Spinal cord (tissue), 9 donors: ENCODE measurements at regions not wholly inside any gene's neighbourhood (a gene's known extent, or its start where the extent isn't known, plus 50 kb on each side); places are given as distances from the start of the nearest gene placed in this dataset.

ENCODE experiments used
- DNase-seq, 6 donors: peaks; one replicate each; pipeline versions ENCODE4 v3.0.0 to v3.0.0-alpha.2; 2013 to 2015; ENCODE audit warnings: low spot score in 6 of 6, low read depth in 4 of 6
- H3K27ac ChIP-seq: one replicate; pipeline ENCODE4 v1.5.1; 2013; ENCODE audit warnings: low read depth, low read length, control low read depth
- H3K27me3 ChIP-seq: one replicate; pipeline ENCODE4 v1.6.1; 2013; ENCODE audit warnings: low read length; ENCODE audit not compliant: control insufficient read depth, insufficient read depth
- H3K36me3 ChIP-seq: one replicate; pipeline ENCODE4 v1.6.1; 2013; ENCODE audit warnings: low read length; ENCODE audit not compliant: control insufficient read depth, insufficient read depth
- H3K4me1 ChIP-seq: one replicate; pipeline ENCODE4 v1.6.1; 2013; ENCODE audit warnings: low read length; ENCODE audit not compliant: control insufficient read depth, insufficient read depth
- H3K4me3 ChIP-seq: one replicate; pipeline ENCODE4 v1.5.1; 2013; ENCODE audit warnings: low read depth, low read length, control low read depth
- H3K9me3 ChIP-seq: one replicate; pipeline ENCODE4 v1.6.1; 2013; ENCODE audit warnings: low read length; ENCODE audit not compliant: control insufficient read depth, insufficient read depth
- WGBS: methylation state at CpG from one replicate; pipeline ENCODE4 v1.1.5; 2013; ENCODE audit warnings: missing lambda C conversion rate; ENCODE audit not compliant: insufficient coverage; 5-methylcytosine and 5-hydroxymethylcytosine counted together
- donor health status: healthy.

DNA sequence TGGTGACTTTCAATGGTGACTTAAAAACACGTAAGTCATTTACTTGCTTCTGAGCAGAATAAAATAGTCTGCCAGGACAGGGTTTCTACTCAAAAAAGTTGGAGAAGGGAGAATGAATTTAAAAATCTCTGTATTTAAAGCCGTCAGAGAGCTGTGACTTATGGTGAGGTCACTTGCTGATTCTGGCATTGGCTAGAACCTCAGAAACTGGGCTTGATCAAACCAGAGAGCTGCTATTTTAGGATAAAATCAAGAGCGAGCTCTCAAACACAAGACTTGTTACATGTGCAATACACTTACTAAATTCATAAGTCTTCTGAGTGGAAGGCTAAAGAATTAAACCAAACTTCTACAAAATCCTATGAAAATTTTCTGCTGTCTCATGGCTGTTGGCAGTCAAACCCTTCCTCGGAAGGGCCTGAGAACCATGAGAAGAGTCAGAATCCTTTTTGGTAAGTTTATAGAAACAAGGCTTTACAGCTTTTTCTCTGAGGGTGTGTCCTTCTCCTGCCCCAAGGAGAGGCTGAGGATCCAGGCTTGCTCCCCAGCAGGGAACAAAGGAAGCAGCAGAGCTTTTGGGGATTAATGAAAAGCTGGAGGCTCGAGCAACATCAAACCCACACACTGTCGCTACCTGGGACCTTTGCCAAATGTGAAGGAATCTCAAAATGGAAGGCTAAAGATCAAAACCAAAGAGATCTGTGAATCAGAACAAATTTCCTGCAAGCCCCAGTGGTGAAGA, 816.4 kb downstream of the SOCS6 start:
- Histone ChIP-seq H3K4me1 (no peaks in the 10 kb centered on the region), H3K4me3 (no peak overlapping the region), H3K27me3 (no peaks in the 10 kb centered on the region), H3K9me3 (no peaks in the 10 kb centered on the region), H3K36me3 (no peaks in the 10 kb centered on the region), H3K27ac (peak overlapping the region; percentile 16)
- peak in 1 of 6 donors; percentile 34 for DNase-seq
- 51% methylated on average over 4 of the region's 6 CpGs for WGBS

- peak in 4 of 6 donors; percentile 1 to 76 (median 6) for DNase-seq
- Histone ChIP-seq H3K27me3 (no peaks in the 10 kb centered on the region), H3K4me1 (no peaks in the 10 kb centered on the region), H3K27ac (no peak overlapping the region), H3K4me3 (no peak overlapping the region), H3K36me3 (no peaks in the 10 kb centered on the region), H3K9me3 (no peaks in the 10 kb centered on the region)
- WGBS: 20% methylated on average over 1 of the region's 9 CpGs
These were observed 790.8 kb downstream of the SOCS6 start for GRCh38 chr18:71079606-71080005.

GRCh38 chr18:71077451-71077850, 788.6 kb downstream of the SOCS6 start:
- H3K27me3 ChIP-seq: no peaks in the 10 kb centered on the region
- WGBS: 50% methylated on average over 1 of the region's 4 CpGs
- H3K4me3 ChIP-seq: no peak overlapping the region
- H3K9me3 ChIP-seq: no peaks in the 10 kb centered on the region
- no peak for DNase-seq
- no peaks in the 10 kb centered on the region for H3K4me1 ChIP-seq
- no peak overlapping the region for H3K27ac ChIP-seq
- no peaks in the 10 kb centered on the region for H3K36me3 ChIP-seq

GRCh38 chr18:71075147-71075546, 786.3 kb downstream of the SOCS6 start:
- no peak for DNase-seq
- WGBS: 83% methylated on average over 3 of the region's 3 CpGs
- Histone ChIP-seq H3K36me3 (no peaks in the 10 kb centered on the region), H3K9me3 (no peaks in the 10 kb centered on the region), H3K4me3 (no peak overlapping the region), H3K27ac (no peak overlapping the region), H3K27me3 (no peaks in the 10 kb centered on the region), H3K4me1 (no peaks in the 10 kb centered on the region)

GRCh38 chr18:71068338-71068737, 779.5 kb downstream of the SOCS6 start:
- H3K9me3 ChIP-seq: no peaks in the 10 kb centered on the region
- H3K27me3 ChIP-seq: no peaks in the 10 kb centered on the region
- no peaks in the 10 kb centered on the region for H3K36me3 ChIP-seq
- 77% methylated on average over 3 of the region's 6 CpGs for WGBS
- H3K27ac ChIP-seq: no peak overlapping the region
- H3K4me3 ChIP-seq: no peak overlapping the region
- no peak for DNase-seq
- no peaks in the 10 kb centered on the region for H3K4me1 ChIP-seq

DNA sequence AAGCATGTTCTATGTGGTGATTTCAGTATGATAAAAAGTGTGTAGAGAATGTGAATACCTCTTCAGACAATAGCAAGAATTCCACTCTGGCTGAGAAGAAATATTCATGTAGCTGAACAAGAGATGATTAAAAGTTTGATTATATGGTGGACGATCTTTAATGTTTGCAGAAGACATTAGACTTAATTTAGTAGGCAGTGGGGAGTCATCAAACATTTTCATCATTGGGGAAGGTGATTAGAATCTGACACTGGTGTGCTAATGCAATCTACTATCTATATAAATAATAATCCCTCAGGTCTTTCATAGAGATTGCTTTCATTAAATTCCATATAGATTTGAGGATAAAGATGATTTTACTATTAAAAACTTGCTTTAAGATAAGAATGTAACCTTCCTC, 761.0 kb downstream of the SOCS6 start:
- no CpG with 5 or more reads among the region's 1 CpG for WGBS
- peak in 1 of 6 donors; percentile 63 for DNase-seq
- no peak overlapping the region for H3K27ac ChIP-seq
- no peaks in the 10 kb centered on the region for H3K4me1 ChIP-seq
- no peaks in the 10 kb centered on the region for H3K27me3 ChIP-seq
- no peaks in the 10 kb centered on the region for H3K36me3 ChIP-seq
- no peaks in the 10 kb centered on the region for H3K9me3 ChIP-seq
- no peak overlapping the region for H3K4me3 ChIP-seq

- H3K4me1 ChIP-seq: no peaks in the 10 kb centered on the region
- WGBS: no CpG with 5 or more reads among the region's 4 CpGs
These were observed 759.0 kb downstream of the SOCS6 start for GRCh38 chr18:71047882-71048281.

DNA sequence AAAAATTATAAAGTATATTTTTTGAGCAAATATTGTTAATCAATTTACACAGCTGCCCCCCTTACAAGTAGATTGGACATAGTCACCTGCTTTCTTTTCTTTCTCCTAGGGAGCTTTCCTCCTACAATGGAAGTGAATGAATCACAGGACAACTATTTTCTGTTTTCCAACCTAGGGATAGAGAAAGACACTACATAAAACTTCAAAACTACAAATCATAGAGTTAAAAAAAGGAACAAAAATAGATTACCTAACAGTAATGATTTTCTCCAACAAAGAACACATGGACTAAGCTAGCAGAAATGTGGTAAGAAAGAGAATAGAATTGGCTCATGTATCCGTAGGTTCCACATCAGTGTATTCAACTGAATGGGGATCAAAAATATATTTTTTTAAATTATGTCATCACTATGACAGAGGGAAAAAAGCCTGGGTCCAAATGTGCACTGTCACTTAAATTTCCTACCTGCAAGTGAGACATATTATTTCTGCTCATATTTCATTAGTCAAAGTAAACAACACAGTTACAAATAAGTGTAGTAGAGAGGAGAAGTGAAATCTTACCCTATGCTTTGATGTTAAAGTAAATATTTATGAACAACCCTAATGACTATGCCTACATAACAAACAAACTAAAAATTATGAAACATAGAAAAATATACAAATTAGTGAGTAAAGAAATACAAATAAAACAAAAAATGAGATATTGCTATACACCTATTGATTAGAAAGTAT, 756.7 kb downstream of the SOCS6 start:
- Histone ChIP-seq H3K4me1 (no peaks in the 10 kb centered on the region), H3K36me3 (no peaks in the 10 kb centered on the region), H3K27ac (no peak overlapping the region), H3K9me3 (no peaks in the 10 kb centered on the region), H3K27me3 (no peaks in the 10 kb centered on the region), H3K4me3 (no peak overlapping the region)
- no CpG with 5 or more reads among the region's 1 CpG for WGBS
- no peak for DNase-seq

More at GRCh38 chr18:71047882-71048281, 759.0 kb downstream of the SOCS6 start:
- Histone ChIP-seq H3K9me3 (no peaks in the 10 kb centered on the region), H3K4me3 (no peak overlapping the region), H3K36me3 (no peaks in the 10 kb centered on the region), H3K27me3 (no peaks in the 10 kb centered on the region), H3K27ac (no peak overlapping the region)
- no peak for DNase-seq

DNA sequence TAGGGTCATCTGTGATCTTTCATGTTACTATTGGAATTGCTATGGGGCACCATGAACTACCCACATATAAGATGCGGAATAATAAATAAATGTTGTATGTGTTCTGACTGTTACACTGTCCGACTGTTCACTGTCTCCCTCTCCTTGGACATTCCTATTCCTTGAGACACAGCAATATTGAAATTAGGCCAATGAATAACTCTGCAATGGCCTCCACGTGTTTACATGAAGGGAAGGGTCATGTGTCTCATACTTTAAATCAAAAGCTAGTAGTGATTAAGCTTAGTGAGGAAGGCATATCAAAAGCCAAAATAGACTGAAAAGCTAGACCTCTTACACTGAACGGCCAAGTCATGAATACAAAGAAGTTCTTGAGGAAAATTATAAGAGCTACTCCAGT, 751.3 kb downstream of the SOCS6 start:
- no peak for DNase-seq
- H3K36me3 ChIP-seq: no peaks in the 10 kb centered on the region
- H3K4me1 ChIP-seq: no peaks in the 10 kb centered on the region
- WGBS: no CpG with 5 or more reads among the region's 4 CpGs
- H3K27me3 ChIP-seq: no peaks in the 10 kb centered on the region
- no peak overlapping the region for H3K27ac ChIP-seq
- no peaks in the 10 kb centered on the region for H3K9me3 ChIP-seq
- H3K4me3 ChIP-seq: no peak overlapping the region

GRCh38 chr18:71038196-71038595, 749.4 kb downstream of the SOCS6 start:
- no peaks in the 10 kb centered on the region for H3K27me3 ChIP-seq
- no peaks in the 10 kb centered on the region for H3K4me1 ChIP-seq
- H3K36me3 ChIP-seq: no peaks in the 10 kb centered on the region
- H3K9me3 ChIP-seq: no peaks in the 10 kb centered on the region
- H3K27ac ChIP-seq: no peak overlapping the region
- H3K4me3 ChIP-seq: no peak overlapping the region
- DNase-seq: no peak
- no CpG with 5 or more reads among the region's 1 CpG for WGBS
